H9 (cell line): ENCODE measurements at regions not wholly inside any gene's neighbourhood (a gene's known extent, or its start where the extent isn't known, plus 50 kb on each side); places are given as distances from the start of the nearest gene placed in this dataset.

ENCODE experiments used
- DNase-seq: peaks from one replicate; pipeline ENCODE4 v3.0.0-alpha.2; 2017
- H2AFZ ChIP-seq: one replicate; pipeline ENCODE4 v1.6.1; 2013; ENCODE audit warnings: mild to moderate bottlenecking, low read length, control low read depth, moderate library complexity
- H2AK5ac ChIP-seq: 2 replicates; pipeline ENCODE4 v1.6.1; 2013; ENCODE audit warnings: low read length, control low read depth, mixed read lengths; ENCODE audit not compliant: insufficient read length
- H2BK120ac ChIP-seq: one replicate; pipeline ENCODE4 v1.6.1; 2013; ENCODE audit warnings: low read depth, mild to moderate bottlenecking, low read length, control low read depth, inconsistent platforms; ENCODE audit not compliant: poor library complexity, severe bottlenecking
- H2BK12ac ChIP-seq: 2 replicates; pipeline ENCODE4 v1.6.1; 2013; ENCODE audit warnings: low read length, control low read depth, mixed read lengths, low read depth; ENCODE audit not compliant: insufficient read length
- H2BK15ac ChIP-seq: 2 replicates; pipeline ENCODE4 v1.6.1; 2013; ENCODE audit warnings: low read depth, low read length, control low read depth
- H2BK20ac ChIP-seq: one replicate; pipeline ENCODE4 v1.6.1; 2013; ENCODE audit warnings: low read depth, mild to moderate bottlenecking, low read length, control low read depth, inconsistent platforms; ENCODE audit not compliant: poor library complexity, severe bottlenecking
- H2BK5ac ChIP-seq: 2 replicates; pipeline ENCODE4 v1.6.1; 2013; ENCODE audit warnings: low read length, control low read depth, mixed read lengths; ENCODE audit not compliant: insufficient read length
- H3K14ac ChIP-seq: 2 replicates; pipeline ENCODE4 v1.6.1; 2013; ENCODE audit warnings: low read length, control low read depth; ENCODE audit not compliant: insufficient read depth
- H3K18ac ChIP-seq: 2 replicates; pipeline ENCODE4 v1.6.1; 2013; ENCODE audit warnings: low read depth, mild to moderate bottlenecking, mixed read lengths, low read length, control low read depth; ENCODE audit not compliant: insufficient read length
- H3K23ac ChIP-seq: 2 replicates; pipeline ENCODE4 v1.6.1; 2013; ENCODE audit warnings: low read length, control low read depth, mixed read lengths, low read depth; ENCODE audit not compliant: insufficient read length
- H3K23me2 ChIP-seq: 2 replicates; pipeline ENCODE4 v1.6.1; 2013; ENCODE audit warnings: low read depth, mild to moderate bottlenecking, mixed read lengths, low read length, control low read depth; ENCODE audit not compliant: insufficient read length, poor library complexity, severe bottlenecking
- H3K27ac ChIP-seq: 2 replicates; pipeline ENCODE4 v1.5.1; 2013; ENCODE audit warnings: low read length, control low read depth, mixed read lengths, low read depth; ENCODE audit not compliant: insufficient read length
- H3K27me3 ChIP-seq: 2 replicates; pipeline ENCODE4 v1.6.1; 2013; ENCODE audit warnings: low read length, control low read depth, inconsistent platforms; ENCODE audit not compliant: insufficient read depth
- H3K4ac ChIP-seq: 2 replicates; pipeline ENCODE4 v1.6.1; 2013; ENCODE audit warnings: low read depth, mild to moderate bottlenecking, control low read depth, inconsistent platforms, low read length, moderate library complexity
- H3K4me1 ChIP-seq: 2 replicates; pipeline ENCODE4 v1.6.1; 2013; ENCODE audit warnings: low read length, control low read depth, inconsistent platforms; ENCODE audit not compliant: insufficient read depth
- H3K4me2 ChIP-seq: 2 replicates; pipeline ENCODE4 v1.6.1; 2013; ENCODE audit warnings: low read length, control low read depth, mixed read lengths; ENCODE audit not compliant: insufficient read length, insufficient read depth
- H3K56ac ChIP-seq: 2 replicates; pipeline ENCODE4 v1.6.1; 2013; ENCODE audit warnings: low read depth, mild to moderate bottlenecking, mixed read lengths, low read length, control low read depth; ENCODE audit not compliant: insufficient read length
- H3K79me1 ChIP-seq: 2 replicates; pipeline ENCODE4 v1.6.1; 2013; ENCODE audit warnings: low read depth, mild to moderate bottlenecking, moderate library complexity, low read length, control low read depth, inconsistent platforms; ENCODE audit not compliant: insufficient read depth, poor library complexity, severe bottlenecking
- H3K79me2 ChIP-seq: 2 replicates; pipeline ENCODE4 v1.6.1; 2013; ENCODE audit warnings: low read length, control low read depth, inconsistent platforms; ENCODE audit not compliant: insufficient read depth
- H3K9ac ChIP-seq: 2 replicates; pipeline ENCODE4 v1.6.1; 2013; ENCODE audit warnings: low read length, control low read depth, mixed read lengths; ENCODE audit not compliant: insufficient read length; ENCODE audit errors: extremely low read depth
- H3K9me3 ChIP-seq: one replicate; pipeline ENCODE4 v1.6.1; 2013; ENCODE audit warnings: low read depth, low read length, inconsistent platforms; ENCODE audit not compliant: control insufficient read depth
- H3T11ph ChIP-seq: one replicate; pipeline ENCODE4 v1.6.1; 2013; ENCODE audit warnings: mild to moderate bottlenecking, low read length, control low read depth, inconsistent platforms
- H4K20me1 ChIP-seq: one replicate; pipeline ENCODE4 v1.6.1; 2013; ENCODE audit not compliant: control insufficient read depth, insufficient read length, insufficient read depth
- H4K5ac ChIP-seq: 2 replicates; pipeline ENCODE4 v1.6.1; 2013; ENCODE audit warnings: low read depth, mild to moderate bottlenecking, mixed read lengths, low read length, control low read depth; ENCODE audit not compliant: insufficient read length
- H4K8ac ChIP-seq: replicated peaks from 2 replicates; pipeline ENCODE4 v1.6.1; 2013; ENCODE audit warnings: low read length, control low read depth, mixed read lengths, low read depth; ENCODE audit not compliant: insufficient read length
- H4K91ac ChIP-seq: 2 replicates; pipeline ENCODE4 v1.6.1; 2013; ENCODE audit warnings: low read depth, mild to moderate bottlenecking, moderate library complexity, mixed read lengths, low read length, control low read depth; ENCODE audit not compliant: insufficient read length
- H3K27ac Mint-ChIP-seq, 3 experiments: 2 replicates in 2 of 3; 3 replicates in 1 of 3; pipeline ENCODE4 v1.8.0; 2020 to 2021; ENCODE audit warnings: mixed read lengths in 3 of 3, mild to moderate bottlenecking in 1 of 3, moderate library complexity in 1 of 3
- H3K27me3 Mint-ChIP-seq: 2 replicates; pipeline ENCODE4 v1.8.0; 2021; ENCODE audit warnings: low read depth, mild to moderate bottlenecking, moderate library complexity, mixed read lengths
- H3K36me3 Mint-ChIP-seq, 3 experiments: 2 replicates in 2 of 3; 3 replicates in 1 of 3; pipeline ENCODE4 v1.8.0; 2020 to 2021; ENCODE audit warnings: low read depth in 3 of 3, mixed read lengths in 3 of 3; ENCODE audit not compliant: insufficient read depth in 1 of 3
- H3K4me1 Mint-ChIP-seq, 2 experiments: 2 replicates each; pipeline ENCODE4 v1.8.0; 2020; ENCODE audit warnings: mixed read lengths in 2 of 2
- H3K4me3 Mint-ChIP-seq, 2 experiments: 2 replicates in 1 of 2; 3 replicates in 1 of 2; pipeline ENCODE4 v1.8.0; 2020 to 2021; ENCODE audit warnings: mild to moderate bottlenecking in 2 of 2, mixed read lengths in 2 of 2, moderate library complexity in 1 of 2
- H3K9me3 Mint-ChIP-seq, 2 experiments: 2 replicates in 1 of 2; 3 replicates in 1 of 2; pipeline ENCODE4 v1.8.0; 2020; ENCODE audit warnings: mild to moderate bottlenecking in 2 of 2, mixed read lengths in 2 of 2, moderate library complexity in 1 of 2
- CTCF ChIP-seq: fragments of 200-600 bp; sonication (generic); conservative IDR thresholded peaks from 3 replicates; pipeline ENCODE4 v1.8.0; 2021; ENCODE audit warnings: antibody characterized with exemption, mild to moderate bottlenecking
- WGBS: extraction: QIAGEN DNeasy Blood & Tissue Kit; methylation state at CpG from one replicate; pipeline ENCODE4 v1.1.7; 2013; ENCODE audit warnings: missing lambda C conversion rate, low lambda C conversion rate, mixed read lengths; ENCODE audit not compliant: insufficient read length; ENCODE audit errors: extremely low coverage; 5-methylcytosine and 5-hydroxymethylcytosine counted together

DNA sequence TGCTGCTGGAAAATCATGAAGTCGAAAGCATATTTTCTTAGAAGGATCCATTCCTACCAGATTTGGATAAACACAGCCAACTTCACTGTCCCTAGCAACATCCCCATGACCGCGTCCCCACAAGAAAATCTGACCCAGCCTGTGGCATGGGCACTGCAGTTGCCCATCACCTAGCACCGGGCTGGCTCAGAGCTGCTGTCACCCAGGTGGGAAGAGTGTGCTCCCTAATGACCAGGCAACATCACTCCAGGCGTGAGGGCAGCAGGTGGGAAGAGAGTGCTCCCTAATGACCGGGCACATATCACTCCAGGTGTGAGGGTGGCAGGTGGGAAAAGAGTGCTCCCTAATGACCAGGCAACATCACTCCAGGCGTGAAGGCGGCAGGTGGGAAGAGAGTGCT lies 238.0 kb downstream of the TBXT start:
- TF ChIP-seq CTCF = no peak
- WGBS = no CpG with 5 or more reads among the region's 8 CpGs
- H2BK120ac ChIP-seq = no peak overlapping the region
- no peaks in the 10 kb centered on the region for H3K79me2 ChIP-seq
- Mint-ChIP-seq H3K27ac (no peak overlapping the region), H3K27me3 (peaks cover 31% of the 10 kb centered on the region), H3K9me3 (no peaks in the 10 kb centered on the region), H3K36me3 (no peaks in the 10 kb centered on the region), H3K4me3 (no peak overlapping the region; a peak in 1 of 5 replicates), H3K4me1 (peaks cover 6 to 8% of the 10 kb centered on the region in 2 experiments)
- H3K23me2 ChIP-seq = no peaks in the 10 kb centered on the region
- H4K8ac ChIP-seq = no peak overlapping the region
- H4K5ac ChIP-seq = no peak overlapping the region
- H2AFZ ChIP-seq = no peak overlapping the region
- H2BK12ac ChIP-seq = no peak overlapping the region
- H4K91ac ChIP-seq = no peak overlapping the region
- no peak overlapping the region for H2BK15ac ChIP-seq
- no peak overlapping the region for H3K27ac ChIP-seq
- no peak overlapping the region for H3K23ac ChIP-seq
- no peak for DNase-seq
- no peaks in the 10 kb centered on the region for H3K79me1 ChIP-seq
- H3K9me3 ChIP-seq = no peaks in the 10 kb centered on the region
- no peak overlapping the region for H2BK20ac ChIP-seq
- no peak overlapping the region for H3K4ac ChIP-seq
- H3K4me2 ChIP-seq = no peak overlapping the region
- no peak overlapping the region for H3T11ph ChIP-seq
- H3K9ac ChIP-seq = no peak overlapping the region
- H4K20me1 ChIP-seq = no peaks in the 10 kb centered on the region
- H3K27me3 ChIP-seq = no peaks in the 10 kb centered on the region
- no peak overlapping the region for H3K14ac ChIP-seq
- H3K4me1 ChIP-seq = no peaks in the 10 kb centered on the region
- no peak overlapping the region for H3K18ac ChIP-seq
- no peak overlapping the region for H2AK5ac ChIP-seq
- H3K56ac ChIP-seq = no peak overlapping the region
- H2BK5ac ChIP-seq = no peak overlapping the region
